Heart right ventricle (tissue), 16 donors: ENCODE measurements at regions not wholly inside any gene's neighbourhood (a gene's known extent, or its start where the extent isn't known, plus 50 kb on each side); places are given as distances from the start of the nearest gene placed in this dataset.

Experiments used
- ATAC-seq, 8 donors: fragments of 200-7000 bp; cut with Tn5 transposase; one replicate each; pipeline ENCODE4 v1.9.1; 2020; ENCODE audit warnings: mild to moderate bottlenecking in 8 of 8, moderate library complexity in 8 of 8, moderate number of reproducible peaks in 1 of 8
- DNase-seq, 2 donors: peaks; one replicate each; pipeline ENCODE4 v3.0.0-alpha.2; 2020
- H3K27ac ChIP-seq, 10 donors: fragments of 200-600 bp; sonication (generic) in 2 of 10; one replicate each; pipeline versions ENCODE4 v1.5.0 to v1.8.0; 2020 to 2022; ENCODE audit warnings: mild to moderate bottlenecking in 3 of 10
- H3K27me3 ChIP-seq, 7 donors: fragments of 200-600 bp; one replicate each; pipeline ENCODE4 v1.8.0; 2021 to 2022; ENCODE audit warnings: mild to moderate bottlenecking in 2 of 7
- H3K36me3 ChIP-seq, 9 donors: fragments of 200-600 bp; sonication (generic) in 1 of 9; one replicate each; pipeline versions ENCODE4 v1.5.0 to v1.8.0; 2020 to 2022; ENCODE audit warnings: mild to moderate bottlenecking in 2 of 9
- H3K4me1 ChIP-seq, 9 donors: fragments of 200-600 bp; sonication (generic) in 1 of 9; one replicate each; pipeline versions ENCODE4 v1.5.0 to v1.8.0; 2020 to 2022; ENCODE audit warnings: mild to moderate bottlenecking in 4 of 9
- H3K4me3 ChIP-seq, 10 donors: fragments of 200-600 bp; sonication (generic) in 2 of 10; one replicate each; pipeline versions ENCODE4 v1.5.0 to v1.8.0; 2020 to 2022; ENCODE audit warnings: mild to moderate bottlenecking in 7 of 10, moderate library complexity in 2 of 10
- H3K9me3 ChIP-seq, 11 donors: fragments of 200-600 bp in 10 of 11; sonication (generic) in 2 of 11; one replicate each; pipeline versions ENCODE4 v1.5.0 to v1.8.0; 2013 to 2022; ENCODE audit warnings: mild to moderate bottlenecking in 2 of 11, control low read depth in 1 of 11, moderate library complexity in 1 of 11
- CTCF ChIP-seq, 9 donors: fragments of 200-600 bp; sonication (generic) in 2 of 9; IDR thresholded peaks; one replicate each; pipeline versions ENCODE4 v1.5.0 to v1.8.0; 2021 to 2022; ENCODE audit warnings: antibody characterized with exemption in 9 of 9, mild to moderate bottlenecking in 5 of 9, moderate library complexity in 1 of 9
- WGBS, 2 donors: extraction: QIAGEN DNeasy Blood & Tissue Kit; methylation state at CpG; one replicate each; pipeline ENCODE4 v1.1.7; 2013; ENCODE audit warnings: inconsistent platforms in 1 of 2; 5-methylcytosine and 5-hydroxymethylcytosine counted together
- intact Hi-C, 10 donors: fragments of 100-400 bp; cut with DNase I; formaldehyde crosslinking; loops; one replicate each; pipeline versions ENCODE4 v1.11.1 to v1.14.2; 2022
- donor health status: Arrhythmogenic right ventricular cardiomyopathy.
- donor health status: ischemic (EF 13 %, LVEDD 7.1; RV severe dilation, severe dysfunction).
- donor health status: healthy with polysubstance abuse.
- donor health status: DM: no; HTN: yes; CAD: no.
- donor health status: DM: no; HTN: no; CAD: no.
- donor health status: ischemic (EF 25% LVEDD 6.9; RV normal size, moderate dysfunction).
- donor health status: ischemic (EF 25% LVEDD 5.7; RV mildly dilated, moderate dysfunction).
- donor health status: healthy.
- donor health status: DM: yes; HTN: yes; CAD: no.
- donor health status: Ischemic cardiomyopathy.
- donor health status: ischemic (EF 35%, LVEDD 5.7; RV mildly dilated, moderate dysfunction).
- donor health status: nonischemic (EF 11% LVEDD 7.7; RV severe dilation, severe dysfunction).
- donor health status: DM: yes; HTN: yes; CAD: no.
- donor health status: PGD.
- donor health status: ischemic (EF 29% LVEDD 5.4; RV normal size, mild dysfunction).
- donor health status: nonischemic (EF 23%, LVEDD 6.1; RV moderate dilation, normal function).

GRCh38 chr3:69500604-69501003, 114.7 kb upstream of the FRMD4B start:
- intact Hi-C loops, result no loop called here
- TF ChIP-seq CTCF (IDR thresholded peaks at IDR 0.05), result no peak
- H3K27me3 ChIP-seq, result no peaks in the 10 kb centered on the region
- 72 to 77% methylated on average over 5 of the region's 5 CpGs for WGBS, 2 donors
- ATAC-seq, result peak; percentile 22 to 72 (median 68)
- peak overlapping the region in 9 of 10 donors; percentile 9 to 81 (median 49) for H3K27ac ChIP-seq
- H3K36me3 ChIP-seq, result no peaks in the 10 kb centered on the region
- no peak overlapping the region for H3K4me3 ChIP-seq
- peak in 1 of 2 donors; percentile 34 for DNase-seq
- H3K9me3 ChIP-seq, result no peaks in the 10 kb centered on the region
- H3K4me1 ChIP-seq, result peaks cover 0 to 37% (median 22%) of the 10 kb centered on the region in 9 donors

- ATAC-seq (peak; percentile 81 to 95 (median 89)), DNase-seq (peak; percentile 27 to 54)
- H3K36me3 ChIP-seq, result no peaks in the 10 kb centered on the region
- H3K27ac ChIP-seq, result peak overlapping the region; percentile 9 to 81 (median 47)
- H3K4me1 ChIP-seq, result peaks cover 0 to 34% (median 21%) of the 10 kb centered on the region in 9 donors
- no peak overlapping the region for H3K4me3 ChIP-seq
- intact Hi-C loops, result no loop called here
- no peaks in the 10 kb centered on the region for H3K9me3 ChIP-seq
- TF ChIP-seq CTCF (IDR thresholded peaks at IDR 0.05), result no peak
- H3K27me3 ChIP-seq, result no peaks in the 10 kb centered on the region
- WGBS, 2 donors, result 23 to 28% methylated on average over 9 of the region's 9 CpGs
These were observed 114.1 kb upstream of the FRMD4B start for GRCh38 chr3:69499899-69500421.

GRCh38 chr3:69499422-69499821, 113.5 kb upstream of the FRMD4B start:
- ATAC-seq (peak in 2 of 8 donors; percentile 24 to 39), DNase-seq (no peak)
- H3K27ac ChIP-seq, result peak overlapping the region; percentile 9 to 81 (median 47)
- no peaks in the 10 kb centered on the region for H3K27me3 ChIP-seq
- no peaks in the 10 kb centered on the region for H3K36me3 ChIP-seq
- TF ChIP-seq CTCF (IDR thresholded peaks at IDR 0.05), result no peak
- H3K4me3 ChIP-seq, result no peak overlapping the region
- H3K9me3 ChIP-seq, result no peaks in the 10 kb centered on the region
- intact Hi-C loops, result no loop called here
- peaks cover 0 to 34% (median 22%) of the 10 kb centered on the region in 9 donors for H3K4me1 ChIP-seq
- WGBS, 2 donors, result 66 to 68% methylated on average over 3 of the region's 3 CpGs

GRCh38 chr3:69496856-69497255, 111.0 kb upstream of the FRMD4B start:
- ATAC-seq, result no peak
- peaks cover 3 to 59% (median 25%) of the 10 kb centered on the region in 9 donors for H3K4me1 ChIP-seq

More at GRCh38 chr3:69496856-69497255, 111.0 kb upstream of the FRMD4B start:
- H3K27ac ChIP-seq, result no peak overlapping the region
- intact Hi-C loops, result no loop called here
- H3K9me3 ChIP-seq, result no peaks in the 10 kb centered on the region
- DNase-seq, result no peak
- no peak overlapping the region for H3K4me3 ChIP-seq
- WGBS, 2 donors, result 95 to 99% methylated on average over 3 of the region's 3 CpGs
- no peaks in the 10 kb centered on the region for H3K36me3 ChIP-seq
- no peak for TF ChIP-seq CTCF (IDR thresholded peaks at IDR 0.05)
- no peaks in the 10 kb centered on the region for H3K27me3 ChIP-seq
